HG03175 (cell line): ENCODE measurements at regions not wholly inside any gene's neighbourhood (a gene's known extent, or its start where the extent isn't known, plus 50 kb on each side); places are given as distances from the start of the nearest gene placed in this dataset.

ENCODE experiments used
- ATAC-seq: cut with Tn5 transposase; IDR thresholded peaks from one replicate; pipeline ENCODE4 v1.9.1; 2021; ENCODE audit warnings: mild to moderate bottlenecking, moderate library complexity; ENCODE audit not compliant: unreplicated experiment

- ATAC-seq = no peak
Measured at GRCh38 chr16:88283596-88283995, 99.2 kb upstream of the ZNF469 start.

- no peak for ATAC-seq
Measured at GRCh38 chr16:88284101-88284500, 98.7 kb upstream of the ZNF469 start.

GRCh38 chr16:88284626-88285513 lies 97.9 kb upstream of the ZNF469 start:
- ATAC-seq = no peak

- no peak for ATAC-seq
Measured at GRCh38 chr16:88285514-88285822, 97.3 kb upstream of the ZNF469 start.

GRCh38 chr16:88286301-88286923 lies 96.3 kb upstream of the ZNF469 start:
- no peak for ATAC-seq

- ATAC-seq = no peak
Measured at GRCh38 chr16:88287219-88287618, 95.5 kb upstream of the ZNF469 start.

GRCh38 chr16:88288303-88288702 lies 94.5 kb upstream of the ZNF469 start:
- ATAC-seq = no peak

- ATAC-seq = no peak
Measured at GRCh38 chr16:88289001-88289400, 93.8 kb upstream of the ZNF469 start.

- no peak for ATAC-seq
Measured at GRCh38 chr16:88289561-88289960, 93.2 kb upstream of the ZNF469 start.

GRCh38 chr16:88289968-88290401 lies 92.8 kb upstream of the ZNF469 start:
- ATAC-seq = no peak

GRCh38 chr16:88290850-88291830 lies 91.6 kb upstream of the ZNF469 start:
- no peak for ATAC-seq

- no peak for ATAC-seq
Measured at GRCh38 chr16:88292007-88292970, 90.5 kb upstream of the ZNF469 start.

- no peak for ATAC-seq
Measured at GRCh38 chr16:88293097-88293496, 89.7 kb upstream of the ZNF469 start.

GRCh38 chr16:88295671-88296436 lies 86.9 kb upstream of the ZNF469 start:
- no peak for ATAC-seq

GRCh38 chr16:88296437-88297177 lies 86.2 kb upstream of the ZNF469 start:
- ATAC-seq = no peak

- ATAC-seq = no peak
Measured at GRCh38 chr16:88297178-88297720, 85.5 kb upstream of the ZNF469 start.

GRCh38 chr16:88298181-88298832 lies 84.5 kb upstream of the ZNF469 start:
- ATAC-seq = no peak
